NCI-H748 treated with DMSO at 0.1 percent for 48 hours (cell line): ENCODE measurements at regions not wholly inside any gene's neighbourhood (a gene's known extent, or its start where the extent isn't known, plus 50 kb on each side); places are given as distances from the start of the nearest gene placed in this dataset.
"Not testable (repeated sequence)": the region's sequence is repeated elsewhere in the genome, so short reads cannot be mapped to it uniquely, and the experiment has no call there.

ENCODE experiments used
- DNase-seq: peaks from one replicate; lab custom pipeline; 2025; lab: John Stamatoyannopoulos, UW

DNA sequence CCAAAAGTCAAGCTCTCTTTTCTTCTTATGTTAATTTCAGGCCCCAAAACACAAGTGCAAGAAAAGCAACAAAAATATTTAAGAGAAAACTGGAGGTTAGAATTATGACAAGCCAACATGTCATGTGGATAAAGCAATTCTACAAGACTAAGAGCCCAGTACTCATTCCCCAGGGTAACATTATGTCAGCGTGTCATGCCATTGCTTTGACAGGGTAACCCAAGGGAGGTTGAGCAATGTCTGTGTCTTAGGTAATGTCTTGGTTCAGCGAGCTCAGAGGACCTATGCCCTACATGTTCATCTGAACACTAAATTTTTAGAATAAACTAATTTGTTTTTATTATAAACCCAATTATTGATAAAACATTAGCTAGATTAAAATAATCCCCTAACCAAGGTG is 173.2 kb upstream of the ZNF804A start:
- no peak for DNase-seq

DNA sequence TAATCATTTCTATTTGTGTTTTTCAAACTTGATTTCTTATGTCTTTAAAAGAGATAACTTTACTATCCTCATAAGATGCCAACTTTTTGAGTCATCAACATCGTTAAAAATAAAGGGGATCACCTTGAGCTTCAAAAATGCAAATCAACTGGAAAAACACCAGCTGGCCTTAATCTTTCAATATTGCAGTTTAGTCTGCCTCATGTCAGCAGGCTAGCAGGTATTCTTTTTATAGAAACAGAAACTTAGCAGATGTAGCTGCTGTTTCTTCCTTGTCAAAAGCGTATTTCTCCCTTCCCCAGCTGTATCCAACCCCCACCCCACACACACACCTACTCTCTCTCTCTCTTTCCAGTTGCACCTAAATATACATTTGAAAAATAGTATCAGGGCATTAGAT is 154.1 kb upstream of the ZNF804A start:
- no peak for DNase-seq

DNA sequence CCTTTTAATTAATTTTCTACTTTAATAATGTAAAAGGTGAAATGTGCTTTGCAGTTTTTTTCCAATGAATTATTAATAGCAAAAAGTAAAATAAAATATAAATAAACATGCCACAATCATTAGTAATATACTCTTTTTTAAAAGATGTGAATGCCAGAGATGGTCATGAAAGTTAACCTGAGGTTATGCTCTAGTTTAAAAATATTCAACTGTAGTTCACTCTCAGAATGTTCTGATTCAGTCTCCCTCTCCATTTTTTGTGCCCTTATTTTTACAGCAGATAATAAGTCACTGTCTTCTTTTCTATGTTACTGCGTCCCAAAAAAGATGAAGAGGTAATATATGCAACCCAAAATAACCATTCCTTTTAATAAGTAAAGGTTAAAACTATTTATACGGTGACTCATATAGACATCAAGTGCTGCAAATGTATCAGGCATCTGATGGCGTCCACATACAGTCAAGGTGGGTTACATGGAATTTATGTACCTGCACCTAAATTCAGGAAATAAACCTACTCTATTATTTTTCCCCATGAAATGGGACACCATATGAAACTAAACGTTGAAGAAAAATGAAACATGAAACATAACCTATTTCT is 153.6 kb upstream of the ZNF804A start:
- DNase-seq, result no peak

DNA sequence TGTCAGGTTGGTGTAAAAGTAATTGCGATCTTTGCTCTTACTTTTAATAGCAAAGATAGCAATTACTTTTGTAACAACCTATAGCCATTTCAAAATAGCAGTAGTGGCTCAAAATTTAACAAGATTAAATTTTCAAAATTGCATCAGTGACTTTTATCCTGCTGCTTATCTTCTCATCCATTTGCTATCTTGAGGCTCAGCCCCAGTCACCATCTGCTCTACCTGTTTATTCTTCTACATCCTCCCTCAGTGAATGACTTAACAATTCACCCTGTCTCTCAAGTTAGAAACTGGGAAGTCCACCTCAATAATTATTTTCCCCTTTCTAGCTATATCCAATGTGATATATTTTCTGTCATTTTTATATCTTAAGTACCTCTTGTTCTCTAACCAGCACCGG is 148.6 kb upstream of the ZNF804A start:
- DNase-seq, result no peak

DNA sequence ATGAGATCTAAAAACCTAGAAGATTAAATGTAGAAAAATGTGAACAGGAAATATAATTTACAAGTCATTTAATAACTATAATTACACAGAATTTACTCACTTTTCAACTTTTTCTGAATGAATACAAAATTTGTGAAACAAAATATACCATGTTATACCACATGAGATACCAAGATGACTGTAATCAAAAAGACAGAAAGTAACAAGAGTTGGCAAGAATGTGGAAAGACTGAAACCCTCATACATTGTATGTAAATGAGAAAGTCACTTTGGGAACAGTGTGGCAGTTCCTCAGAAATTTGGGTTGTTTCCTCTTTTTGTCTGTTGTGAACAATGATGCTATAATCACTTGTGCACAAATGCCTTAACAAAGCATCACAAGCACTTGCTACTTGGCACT is 145.4 kb upstream of the ZNF804A start:
- no peak for DNase-seq

DNA sequence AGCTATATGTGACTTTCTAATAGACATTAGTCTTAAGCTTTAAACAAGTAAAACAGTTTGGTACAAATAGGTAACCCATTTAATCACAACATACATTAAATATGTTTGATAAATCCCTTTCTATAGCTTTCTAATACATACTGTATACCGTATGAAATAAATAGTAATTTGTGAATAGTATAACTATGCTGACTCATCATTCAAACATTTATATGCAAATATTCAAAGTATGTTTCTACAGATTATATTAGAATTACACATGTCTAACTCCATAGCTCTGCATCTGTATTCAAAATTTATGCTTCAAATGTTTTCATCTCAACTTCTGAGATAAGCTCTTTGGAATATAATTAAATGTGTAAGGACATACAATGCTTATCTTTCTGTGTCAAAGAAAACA is 142.7 kb upstream of the ZNF804A start:
- DNase-seq, result no peak

DNA sequence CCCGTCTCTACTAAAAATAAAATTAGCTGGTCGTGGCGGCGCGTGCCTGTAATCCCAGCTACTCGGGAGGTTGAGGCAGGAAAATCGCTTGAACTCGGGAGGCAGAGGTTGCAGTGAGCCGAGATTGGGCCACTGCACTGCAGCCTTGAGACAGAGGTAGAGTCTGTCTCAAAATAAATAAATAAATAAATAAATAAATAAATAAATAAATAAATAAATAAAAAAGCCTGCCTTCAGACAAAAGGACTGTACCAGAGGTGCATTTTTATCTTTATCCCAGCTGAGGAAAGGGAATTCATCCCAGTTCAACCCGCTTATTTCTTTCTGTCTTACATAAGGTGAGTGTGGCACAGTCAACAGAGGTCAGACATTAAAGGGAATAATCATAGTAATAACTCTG is 141.6 kb upstream of the ZNF804A start:
- not testable (repeated sequence) for DNase-seq

DNA sequence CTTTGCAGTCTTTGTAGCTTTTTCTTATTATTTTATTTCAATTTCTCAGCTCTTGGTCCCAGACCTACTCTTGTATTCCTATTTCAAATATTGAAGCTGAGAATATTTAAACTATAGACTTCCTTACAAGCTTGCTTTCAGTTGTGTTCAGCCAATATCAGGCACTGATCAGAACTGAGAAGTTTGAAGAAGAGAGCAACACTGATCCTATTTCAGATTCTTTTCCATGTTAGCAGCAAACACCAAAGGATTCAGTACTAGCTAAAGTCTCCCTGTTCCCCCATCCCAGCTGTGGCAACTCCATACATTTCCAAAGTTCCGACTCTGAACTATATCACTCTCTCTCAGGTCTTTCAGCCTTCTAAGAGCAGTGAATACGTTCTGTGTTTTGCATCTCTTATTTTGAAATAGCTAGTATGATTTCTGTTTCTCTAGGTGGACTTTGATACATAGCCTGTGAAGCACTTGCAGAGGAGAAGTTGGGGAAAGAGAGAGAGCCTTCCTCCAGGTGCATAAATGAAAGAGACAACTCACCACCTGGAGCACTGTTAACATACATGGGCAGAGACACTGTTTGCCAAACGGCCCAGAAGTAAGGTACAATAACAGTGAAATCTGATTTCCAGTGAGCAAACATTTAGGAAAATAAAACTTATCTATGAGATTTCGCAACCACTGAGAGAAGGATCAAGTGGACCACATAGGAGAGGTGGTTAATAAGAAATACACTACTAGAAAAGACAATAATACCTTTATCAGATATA is 135.0 kb upstream of the ZNF804A start:
- DNase-seq, result no peak

DNA sequence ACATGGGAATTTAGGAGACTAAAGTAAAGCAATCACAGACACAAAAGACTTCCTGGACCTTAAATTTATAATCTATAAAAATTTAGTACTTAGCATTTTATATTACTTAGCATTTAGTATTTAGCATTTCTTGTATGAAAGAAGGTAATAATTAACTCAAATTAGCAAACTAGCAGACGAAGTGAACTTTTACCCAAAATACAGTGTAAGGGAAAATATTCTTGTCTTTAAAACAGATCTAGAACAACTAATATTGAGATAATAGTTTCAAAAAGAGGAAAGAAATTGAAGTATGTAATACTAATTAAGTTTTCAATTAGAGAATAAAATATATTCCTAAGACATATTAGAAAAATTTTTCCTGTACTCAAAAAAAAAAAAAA is 134.5 kb upstream of the ZNF804A start:
- no peak for DNase-seq

DNA sequence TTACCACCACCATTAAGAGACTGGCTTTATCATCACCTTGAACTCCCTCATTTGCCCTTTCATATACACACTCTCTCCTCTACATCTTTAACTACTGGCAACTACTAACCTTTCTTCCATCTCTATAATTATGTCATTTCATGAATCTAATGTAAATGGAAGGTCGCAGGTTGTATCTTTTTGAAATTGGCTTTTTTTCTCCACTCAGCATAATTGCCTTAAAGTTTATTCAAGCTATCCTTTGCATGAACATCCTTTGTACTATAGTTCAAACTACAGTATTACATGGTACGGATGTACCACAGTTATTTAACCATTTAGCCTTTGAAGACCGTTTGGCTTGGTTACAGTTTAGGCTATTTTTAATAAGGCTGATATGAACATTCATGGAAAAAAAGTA is 129.5 kb upstream of the ZNF804A start:
- DNase-seq, result no peak

DNA sequence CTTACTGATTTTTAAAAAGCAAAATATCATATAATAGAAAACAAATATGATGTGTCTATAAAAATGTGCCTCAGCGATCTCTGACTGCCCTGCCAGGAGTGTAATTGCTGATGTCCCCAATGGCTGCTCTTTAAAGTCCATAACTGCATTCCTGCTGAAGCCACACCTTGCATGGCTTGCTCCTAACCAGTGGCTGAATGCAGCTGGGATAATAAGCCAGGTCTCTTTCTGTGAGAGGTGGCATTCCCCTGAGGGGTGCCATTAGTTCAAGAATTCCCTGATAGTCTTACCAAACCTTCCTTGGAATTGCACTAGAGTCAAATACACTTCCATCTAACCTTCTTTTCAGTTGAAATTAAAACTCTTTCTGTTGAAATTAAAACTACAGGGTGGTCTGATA is 125.8 kb upstream of the ZNF804A start:
- DNase-seq, result no peak

DNA sequence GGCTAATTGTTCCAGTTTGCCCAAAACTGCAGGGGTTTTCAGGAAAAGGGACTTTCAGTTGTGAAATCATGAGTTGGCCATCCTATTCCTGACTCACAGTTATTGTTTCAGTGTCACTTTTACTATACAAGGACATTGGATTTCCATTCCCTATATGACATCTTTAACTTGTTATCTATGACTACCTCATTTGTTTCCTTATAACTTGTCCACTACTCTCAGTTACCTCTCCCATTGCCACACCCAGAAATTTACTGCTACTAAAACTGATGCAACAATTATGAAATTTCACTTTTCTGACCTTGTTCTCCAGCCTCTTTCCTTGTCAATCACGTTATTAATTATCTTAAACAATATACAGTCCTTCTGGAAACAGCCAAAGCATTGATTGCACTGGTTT is 116.5 kb upstream of the ZNF804A start:
- no peak for DNase-seq

DNA sequence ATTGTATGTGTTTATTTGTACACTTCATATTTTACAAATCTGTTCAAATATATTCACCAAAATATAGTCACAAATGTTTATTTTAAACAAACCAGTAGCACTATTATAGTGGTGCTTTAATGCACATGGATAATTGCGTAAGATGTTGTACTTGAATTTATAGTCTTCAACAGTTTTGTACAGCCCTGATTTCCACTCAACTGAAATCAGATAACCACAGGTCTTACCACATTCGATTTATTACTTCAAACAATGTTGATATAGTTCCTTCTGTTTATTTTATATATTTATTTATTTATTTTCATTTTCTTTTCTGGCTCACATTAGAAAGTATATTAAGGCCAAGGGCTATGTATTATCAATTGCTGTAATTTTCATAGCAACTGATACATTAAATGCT is 99.4 kb upstream of the ZNF804A start:
- DNase-seq, result no peak

DNA sequence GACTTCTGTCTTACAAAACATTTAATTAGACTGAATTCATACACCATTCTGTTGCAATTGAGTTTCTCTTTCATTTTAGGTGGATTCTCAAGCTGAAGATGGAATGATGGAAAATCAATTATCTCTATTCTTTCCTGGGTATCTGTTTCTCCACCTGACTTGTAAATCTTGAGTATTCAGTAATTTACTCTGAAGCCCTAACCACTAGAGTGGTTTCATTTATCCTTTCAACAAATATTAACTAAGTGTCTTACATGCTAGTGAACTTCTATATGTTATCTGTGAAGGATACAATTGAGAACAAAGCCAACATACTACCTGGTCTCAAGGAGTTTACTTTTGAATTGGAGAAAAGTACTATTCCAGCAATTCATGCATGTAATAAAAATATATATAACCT is 94.1 kb upstream of the ZNF804A start:
- DNase-seq, result no peak

DNA sequence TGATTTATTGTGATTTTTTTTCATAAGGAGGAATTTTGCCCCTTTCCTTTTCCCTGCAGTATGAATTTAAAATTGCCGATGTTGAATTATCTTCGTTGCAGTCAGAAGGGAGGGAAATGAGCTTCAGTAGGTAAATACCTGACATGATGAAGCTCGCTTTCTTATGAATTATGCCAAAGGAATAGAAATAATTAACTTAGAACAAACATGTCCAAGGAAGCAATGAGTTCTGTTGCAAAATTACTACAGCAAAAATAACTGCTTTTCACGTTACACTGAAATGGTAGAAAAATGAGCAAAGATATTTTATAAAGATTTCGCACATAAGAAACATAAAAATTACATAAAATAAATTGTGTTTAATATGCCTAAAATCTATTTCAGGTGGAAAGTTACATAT is 91.1 kb upstream of the ZNF804A start:
- DNase-seq, result no peak

DNA sequence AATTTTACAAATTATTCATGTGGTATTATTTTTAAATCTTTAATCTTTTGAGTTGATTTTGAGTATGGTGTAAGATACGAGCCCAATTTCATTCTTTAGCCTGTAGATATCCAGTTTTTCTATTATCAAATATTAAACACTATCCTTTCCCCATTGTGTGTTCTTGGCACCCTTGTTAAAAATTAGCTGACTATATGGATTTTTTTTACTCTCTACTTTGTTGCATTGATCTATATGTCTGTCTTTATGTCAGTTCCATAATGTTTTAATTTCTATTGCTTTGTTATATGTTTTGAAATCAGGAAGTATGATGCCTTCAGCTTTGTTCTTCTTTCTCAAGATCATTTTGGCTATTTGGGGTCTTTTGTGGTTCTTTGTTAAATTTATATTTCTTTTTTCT is 80.9 kb upstream of the ZNF804A start:
- no peak for DNase-seq

DNA sequence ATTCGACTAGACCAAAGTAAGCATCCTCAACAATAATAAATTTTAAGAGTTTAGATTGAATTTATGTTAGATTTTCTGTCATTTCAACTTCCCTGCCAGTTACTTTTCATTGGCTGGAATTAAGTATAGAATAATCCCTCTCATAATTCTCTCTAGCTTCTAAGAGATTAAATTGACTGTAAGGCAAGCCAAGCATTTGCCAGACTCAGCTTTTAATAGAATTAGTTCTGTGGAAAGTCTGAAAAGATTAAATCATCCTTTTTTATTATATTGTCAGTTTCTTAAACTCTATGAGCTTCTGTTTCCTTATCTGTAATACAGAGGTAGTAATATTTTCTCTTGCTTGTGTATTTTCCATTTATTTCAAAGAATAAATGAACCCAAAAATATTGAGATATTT is 77.9 kb upstream of the ZNF804A start:
- no peak for DNase-seq

DNA sequence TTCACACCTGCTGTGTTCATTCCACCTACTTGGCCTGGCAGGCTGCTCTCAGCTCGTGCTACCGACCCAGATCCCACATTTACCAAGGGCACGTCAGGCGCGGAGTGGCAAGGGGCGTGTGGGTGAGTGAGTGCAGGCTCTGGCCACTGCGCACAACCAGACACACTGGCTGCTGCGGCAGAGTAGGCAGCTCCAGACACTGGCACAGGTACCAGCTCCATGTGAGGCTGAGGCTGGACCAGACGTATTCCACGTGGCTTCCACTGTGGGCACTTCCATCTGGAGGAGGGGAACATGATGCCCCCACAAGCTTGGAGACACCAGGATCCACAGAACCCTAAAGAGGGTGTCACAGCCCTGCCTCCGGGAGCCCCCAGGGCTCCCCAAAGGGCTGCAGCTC is 74.6 kb upstream of the ZNF804A start:
- DNase-seq, result no peak

DNA sequence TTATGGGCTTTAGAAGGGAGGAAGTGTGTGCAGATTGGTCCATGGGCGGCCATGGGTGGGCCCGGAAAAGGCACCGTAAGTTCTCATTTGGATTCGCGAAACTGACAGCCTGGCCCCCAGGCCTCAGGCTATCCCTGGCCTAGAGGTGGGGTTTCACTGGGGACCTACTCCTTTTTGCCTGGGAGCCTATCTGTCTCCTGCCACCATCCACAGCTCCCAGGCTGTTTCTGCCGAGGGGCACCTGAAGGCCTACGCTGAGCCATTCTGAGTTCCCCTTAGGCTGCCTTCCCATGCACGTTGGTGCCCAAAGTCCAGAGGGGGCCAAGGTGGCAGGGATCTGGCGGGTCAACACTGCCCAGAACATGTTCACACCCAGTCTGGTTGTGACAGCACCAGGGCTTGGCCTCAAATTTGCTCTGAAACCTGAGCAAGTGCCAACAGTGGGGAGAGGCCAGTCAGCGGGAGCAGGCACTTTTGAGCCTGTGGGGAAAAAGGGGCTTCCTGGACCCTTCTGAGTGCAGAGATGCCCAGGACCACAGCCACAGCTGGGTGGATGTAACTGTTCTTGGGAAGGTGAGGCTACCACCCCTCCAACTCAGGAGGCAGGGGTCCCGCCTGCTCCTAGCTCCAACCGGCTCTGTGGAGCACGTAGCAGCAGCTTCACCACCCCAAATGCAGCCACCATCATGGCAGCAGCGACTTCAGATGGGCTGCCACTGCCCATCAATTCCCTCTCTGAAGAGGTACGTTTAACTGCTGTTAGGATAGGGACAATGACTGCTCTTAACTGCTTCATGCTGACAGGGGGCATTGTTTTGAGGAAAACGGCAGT is 73.6 kb upstream of the ZNF804A start:
- DNase-seq, result no peak

DNA sequence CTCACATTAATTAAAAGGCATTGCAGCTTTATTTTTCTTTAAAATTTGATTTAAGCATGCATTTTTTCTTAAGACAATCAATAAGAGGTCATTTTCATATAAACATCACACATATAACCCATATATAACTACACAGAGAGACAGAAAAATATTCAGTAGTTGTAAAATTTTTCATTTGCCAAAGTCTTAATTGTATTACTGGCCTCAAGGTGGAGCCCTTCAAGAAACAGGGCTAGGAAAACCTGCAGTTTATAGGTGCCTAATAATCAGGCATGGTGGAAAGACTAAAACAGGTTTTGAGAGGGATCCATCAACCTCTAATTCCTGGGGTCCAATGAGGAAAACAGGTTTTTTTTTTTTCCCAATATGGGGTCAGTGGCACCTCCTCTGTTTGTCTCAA is 71.3 kb upstream of the ZNF804A start:
- DNase-seq, result no peak

DNA sequence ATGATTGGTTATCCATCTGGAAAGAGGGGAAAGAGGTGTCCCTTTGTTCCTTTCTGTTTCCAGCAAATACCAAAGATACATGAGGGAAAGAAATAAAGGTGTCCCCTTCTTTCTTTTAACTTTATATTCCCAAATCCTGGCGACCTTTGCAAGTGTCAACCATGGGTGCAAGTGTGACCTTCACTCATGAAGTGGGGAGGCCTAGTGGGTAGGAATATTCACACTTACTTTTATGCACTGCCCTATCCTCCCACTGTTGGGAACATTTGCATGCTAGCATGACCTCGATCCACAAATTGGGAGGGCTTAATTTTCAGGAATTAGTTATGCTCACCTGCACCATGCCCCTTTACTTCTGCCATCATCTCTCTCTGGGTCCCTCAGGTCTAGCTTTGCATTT is 70.2 kb upstream of the ZNF804A start:
- DNase-seq, result no peak

DNA sequence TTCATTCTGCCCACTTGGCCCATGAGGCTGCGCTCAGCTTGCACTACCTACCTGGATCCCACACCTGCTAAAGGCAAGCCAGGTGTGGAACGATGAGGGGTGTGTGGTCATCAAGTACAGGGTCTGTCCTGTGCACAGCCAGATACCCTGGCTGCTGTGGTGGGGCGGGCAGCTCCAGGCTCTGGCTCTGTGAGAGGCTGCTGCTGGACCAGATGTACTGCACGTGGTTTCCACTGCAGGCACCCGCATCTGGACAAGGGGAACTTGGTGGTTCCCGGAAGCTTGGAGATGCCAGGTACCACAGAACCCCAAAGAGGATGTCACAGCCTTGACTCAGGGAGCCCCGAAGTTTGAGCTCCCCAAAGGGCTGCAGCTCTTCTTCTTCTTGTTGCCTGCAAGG is 68.1 kb upstream of the ZNF804A start:
- DNase-seq, result no peak

DNA sequence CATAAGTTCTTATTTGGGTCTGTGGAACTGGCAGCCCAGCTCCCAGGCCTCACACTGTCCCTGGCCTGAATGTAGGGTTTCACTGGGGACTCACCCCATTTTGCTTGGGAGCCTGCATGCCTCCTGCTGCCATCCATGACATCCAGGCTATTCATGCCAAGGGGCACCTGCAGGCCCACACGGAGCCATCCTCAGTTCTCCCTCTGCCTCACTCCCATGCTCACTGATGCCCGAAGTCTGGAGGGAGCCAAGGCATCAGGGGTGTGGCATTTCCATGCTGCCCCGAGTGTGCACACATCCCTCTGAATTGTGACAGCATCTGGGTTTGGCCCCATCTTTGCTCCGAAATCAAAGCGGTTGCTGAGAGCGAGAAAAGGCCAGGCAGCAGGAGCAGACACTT is 67.4 kb upstream of the ZNF804A start:
- no peak for DNase-seq
